H1 (cell line): ENCODE measurements at regions not wholly inside any gene's neighbourhood (a gene's known extent, or its start where the extent isn't known, plus 50 kb on each side); places are given as distances from the start of the nearest gene placed in this dataset.

Experiments
- CTCF ChIA-PET: fragments of 300-600 bp; sonication (Branson Sonifier 250); formaldehyde crosslinking; loops from one replicate; lab custom pipeline; 2021; ENCODE audit not compliant: partially characterized antibody; lab: Charles Lee
- POLR2A ChIA-PET: fragments of 300-600 bp; sonication (Branson Sonifier 250); formaldehyde crosslinking; loops from one replicate; lab custom pipeline; 2021; ENCODE audit warnings: inconsistent platforms; ENCODE audit not compliant: partially characterized antibody; lab: Charles Lee
- DNase-seq, 2 experiments: peaks; one replicate each; pipeline versions ENCODE4 v3.0.0 to v3.0.0-alpha.2; 2010 to 2022; ENCODE audit warnings: low spot score in 2 of 2, low read depth in 1 of 2, mixed read lengths in 1 of 2
- FAIRE-seq: peaks from 2 replicates; lab custom pipeline; 2011; peaks lifted over from hg19 to GRCh38; lab: Jason Lieb, UNC
- H2AFZ ChIP-seq: 2 replicates; pipeline ENCODE4 v1.8.1; 2012; ENCODE audit warnings: low read length, inconsistent platforms
- H2AK5ac ChIP-seq: 2 replicates; pipeline ENCODE4 v1.6.1; 2013; ENCODE audit warnings: low read depth, low read length
- H2BK120ac ChIP-seq: replicated peaks from 2 replicates; pipeline ENCODE3; 2013; ENCODE audit warnings: low read depth, low read length, inconsistent platforms
- H2BK12ac ChIP-seq: 2 replicates; pipeline ENCODE4 v1.6.1; 2013; ENCODE audit warnings: low read depth, low read length
- H2BK15ac ChIP-seq: 2 replicates; pipeline ENCODE4 v1.6.1; 2013; ENCODE audit warnings: low read length
- H2BK20ac ChIP-seq: 2 replicates; pipeline ENCODE4 v1.6.1; 2013; ENCODE audit warnings: low read length
- H2BK5ac ChIP-seq: 2 replicates; pipeline ENCODE4 v1.6.1; 2013; ENCODE audit warnings: low read depth, low read length
- H3K14ac ChIP-seq: 2 replicates; pipeline ENCODE4 v1.6.1; 2013; ENCODE audit warnings: inconsistent platforms; ENCODE audit not compliant: insufficient read length
- H3K18ac ChIP-seq: 2 replicates; pipeline ENCODE4 v1.6.1; 2013; ENCODE audit warnings: low read length; ENCODE audit errors: extremely low read depth
- H3K23ac ChIP-seq: 2 replicates; pipeline ENCODE4 v1.6.1; 2013; ENCODE audit warnings: inconsistent platforms; ENCODE audit not compliant: insufficient read length
- H3K23me2 ChIP-seq: 2 replicates; pipeline ENCODE4 v1.6.1; 2013; ENCODE audit warnings: low read depth, low read length
- H3K27ac ChIP-seq: 2 replicates; pipeline ENCODE4 v1.6.1; 2011; ENCODE audit warnings: low read depth, low read length, inconsistent platforms
- H3K27me3 ChIP-seq, 4 experiments: replicated peaks in 1 of 4; 1 replicate in 1 of 4; 2 replicates in 3 of 4; pipeline versions ENCODE4 v1.6.1 to v1.8.1; 2011 to 2013; ENCODE audit warnings: low read length in 3 of 4, mild to moderate bottlenecking in 3 of 4, inconsistent platforms in 2 of 4, mixed read lengths in 2 of 4, moderate library complexity in 1 of 4; ENCODE audit not compliant: control insufficient read depth in 3 of 4, insufficient read depth in 3 of 4; ENCODE audit errors: extremely low read depth in 1 of 4
- H3K36me3 ChIP-seq, 4 experiments: 2 replicates each; pipeline versions ENCODE4 v1.6.1 to v1.8.1; 2011 to 2013; ENCODE audit warnings: mild to moderate bottlenecking in 4 of 4, low read length in 3 of 4, moderate library complexity in 2 of 4, control low read depth in 1 of 4, inconsistent platforms in 1 of 4; ENCODE audit not compliant: insufficient read depth in 4 of 4, control insufficient read depth in 2 of 4
- H3K4ac ChIP-seq: replicated peaks from 2 replicates; pipeline ENCODE3; 2013; ENCODE audit warnings: low read length, low read depth, mixed read lengths, inconsistent platforms; ENCODE audit not compliant: insufficient read length
- H3K4me1 ChIP-seq, 4 experiments: replicated peaks in 1 of 4; 1 replicate in 1 of 4; 2 replicates in 3 of 4; pipeline versions ENCODE4 v1.6.1 to v1.8.1; 2011 to 2013; ENCODE audit warnings: low read length in 3 of 4, inconsistent platforms in 2 of 4, mixed read lengths in 1 of 4; ENCODE audit not compliant: insufficient read depth in 4 of 4, control insufficient read depth in 3 of 4
- H3K4me2 ChIP-seq, 2 experiments: 2 replicates each; pipeline versions ENCODE4 v1.6.1 to v1.8.1; 2011 to 2013; ENCODE audit warnings: low read depth in 2 of 2, low read length in 2 of 2, control low read depth in 1 of 2, inconsistent platforms in 1 of 2, mild to moderate bottlenecking in 1 of 2; ENCODE audit not compliant: insufficient read depth in 1 of 2
- H3K4me3 ChIP-seq, 4 experiments: fragments of 200-600, 300-600 bp in 1 of 4; sonication (generic), shearing (Covaris generic), sonication (Bioruptor Twin) in 1 of 4; 2 replicates each; pipeline versions ENCODE4 v1.5.1 to v1.8.1; 2011 to 2016; ENCODE audit warnings: low read length in 4 of 4, low read depth in 3 of 4, control low read depth in 2 of 4, inconsistent platforms in 2 of 4, mild to moderate bottlenecking in 2 of 4, mixed read lengths in 1 of 4, moderate library complexity in 1 of 4; ENCODE audit not compliant: insufficient read depth in 2 of 4; ENCODE audit errors: extremely low read depth in 1 of 4
- H3K56ac ChIP-seq: replicated peaks from 2 replicates; pipeline ENCODE3; 2013; ENCODE audit warnings: low read depth, mild to moderate bottlenecking, mixed read lengths, low read length, inconsistent platforms; ENCODE audit not compliant: insufficient read length
- H3K79me1 ChIP-seq: 2 replicates; pipeline ENCODE4 v1.6.1; 2013; ENCODE audit warnings: low read depth, low read length, control low read depth
- H3K79me2 ChIP-seq, 2 experiments: 2 replicates each; pipeline versions ENCODE4 v1.6.1 to v1.8.1; 2012 to 2013; ENCODE audit warnings: low read length in 2 of 2, mild to moderate bottlenecking in 2 of 2, inconsistent platforms in 1 of 2; ENCODE audit not compliant: insufficient read depth in 2 of 2, control insufficient read depth in 1 of 2
- H3K9ac ChIP-seq, 4 experiments: replicated peaks in 1 of 4; 1 replicate in 1 of 4; 2 replicates in 3 of 4; pipeline versions ENCODE4 v1.6.1 to v1.8.1; 2011 to 2013; ENCODE audit warnings: low read depth in 3 of 4, low read length in 3 of 4, control low read depth in 2 of 4, mild to moderate bottlenecking in 2 of 4, moderate library complexity in 2 of 4, inconsistent platforms in 1 of 4; ENCODE audit errors: extremely low read depth in 1 of 4
- H3K9me3 ChIP-seq, 2 experiments: 2 replicates each; pipeline versions ENCODE4 v1.6.1 to v1.8.1; 2012 to 2013; ENCODE audit warnings: mild to moderate bottlenecking in 2 of 2, moderate library complexity in 2 of 2, control low read depth in 1 of 2, inconsistent platforms in 1 of 2, low read depth in 1 of 2, low read length in 1 of 2, mixed read lengths in 1 of 2; ENCODE audit not compliant: insufficient read depth in 2 of 2
- H4K20me1 ChIP-seq, 2 experiments: replicated peaks in 1 of 2; 2 replicates each; pipeline versions ENCODE3 to v1.8.1; 2011 to 2013; ENCODE audit warnings: inconsistent platforms in 2 of 2, low read length in 2 of 2, mild to moderate bottlenecking in 1 of 2; ENCODE audit not compliant: insufficient read depth in 2 of 2, control insufficient read depth in 1 of 2
- H4K5ac ChIP-seq: 2 replicates; pipeline ENCODE4 v1.6.1; 2013; ENCODE audit warnings: low read length, low read depth, mixed read lengths, inconsistent platforms; ENCODE audit not compliant: insufficient read length
- H4K8ac ChIP-seq: 2 replicates; pipeline ENCODE4 v1.8.0; 2013; ENCODE audit warnings: mild to moderate bottlenecking, moderate library complexity, low read length, inconsistent platforms; ENCODE audit not compliant: insufficient read depth; ENCODE audit errors: extremely low read depth
- H4K91ac ChIP-seq: replicated peaks from 2 replicates; pipeline ENCODE3; 2013; ENCODE audit warnings: low read length, mixed read lengths, inconsistent platforms; ENCODE audit not compliant: insufficient read length
- BRCA1 ChIP-seq: IDR thresholded peaks from 2 replicates; pipeline ENCODE4 v1.6.1; 2012; ENCODE audit warnings: low read depth, low read length, improper control_type of control experiment
- EP300 ChIP-seq, 2 experiments: IDR thresholded peaks; 1 replicate in 1 of 2; 2 replicates in 1 of 2; pipeline ENCODE4 v1.6.1; 2011 to 2012; ENCODE audit warnings: low read depth in 2 of 2, low read length in 2 of 2, mild to moderate bottlenecking in 2 of 2, borderline replicate concordance in 1 of 2, inconsistent platforms in 1 of 2, moderate library complexity in 1 of 2
- FOSL1 ChIP-seq: IDR thresholded peaks from 2 replicates; pipeline ENCODE4 v1.6.1; 2011; ENCODE audit warnings: mild to moderate bottlenecking, low read depth, low read length, moderate library complexity; ENCODE audit not compliant: insufficient read depth
- JUN ChIP-seq: IDR thresholded peaks from 2 replicates; pipeline ENCODE4 v1.6.1; 2011; ENCODE audit warnings: low read depth, mild to moderate bottlenecking, improper control_type of control experiment, low read length
- KDM4A ChIP-seq: IDR thresholded peaks from one replicate; pipeline ENCODE4 v1.7.1; 2012; ENCODE audit warnings: low read depth, mild to moderate bottlenecking, moderate library complexity, low read length, inconsistent platforms; ENCODE audit not compliant: severe bottlenecking
- MAFK ChIP-seq: IDR thresholded peaks from 2 replicates; pipeline ENCODE4 v1.6.1; 2012; ENCODE audit warnings: low read depth, mild to moderate bottlenecking, improper control_type of control experiment, low read length
- MAX ChIP-seq: IDR thresholded peaks from 2 replicates; pipeline ENCODE4 v1.6.1; 2012; ENCODE audit warnings: inconsistent platforms
- PHF8 ChIP-seq: fragments of 200-600 bp; sonication (generic); conservative IDR thresholded peaks from 2 replicates; pipeline ENCODE4 v1.7.1; 2012; ENCODE audit warnings: low read depth, mild to moderate bottlenecking, inconsistent platforms, low read length, moderate library complexity
- SIN3A ChIP-seq, 2 experiments: IDR thresholded peaks in 1 of 2; conservative IDR thresholded peaks in 1 of 2; 2 replicates each; pipeline ENCODE4 v1.6.1; 2011 to 2012; ENCODE audit warnings: low read length in 2 of 2, improper control_type of control experiment in 1 of 2, low read depth in 1 of 2, mild to moderate bottlenecking in 1 of 2
- SIRT6 ChIP-seq: IDR thresholded peaks from one replicate; pipeline ENCODE4 v1.7.1; 2012; ENCODE audit warnings: low read length, inconsistent platforms
- SIX5 ChIP-seq: IDR thresholded peaks from 2 replicates; pipeline ENCODE4 v1.6.1; 2011; ENCODE audit warnings: mild to moderate bottlenecking, low read depth, low read length
- SP1 ChIP-seq: IDR thresholded peaks from 2 replicates; pipeline ENCODE4 v1.6.1; 2011; ENCODE audit warnings: low read depth, low read length
- TAF1 ChIP-seq: IDR thresholded peaks from 2 replicates; pipeline ENCODE4 v1.6.1; 2011; ENCODE audit warnings: mild to moderate bottlenecking, low read depth, low read length
- YY1 ChIP-seq: IDR thresholded peaks from 2 replicates; pipeline ENCODE4 v1.6.1; 2011; ENCODE audit warnings: low read depth, mild to moderate bottlenecking, low read length
- ZNF274 ChIP-seq: IDR thresholded peaks from 2 replicates; pipeline ENCODE4 v1.7.0; 2012; ENCODE audit warnings: low read length, borderline replicate concordance; ENCODE audit errors: extremely low read depth
- WGBS, 2 experiments: shearing (Covaris generic) in 1 of 2; methylation state at CpG; one replicate each; pipeline versions ENCODE4 v1.1.6 to v1.1.7; 2013 to 2015; ENCODE audit warnings: low lambda C conversion rate in 2 of 2, mixed read lengths in 2 of 2, inconsistent platforms in 1 of 2, low coverage in 1 of 2, missing lambda C conversion rate in 1 of 2; ENCODE audit not compliant: insufficient replicate concordance in 2 of 2, insufficient coverage in 1 of 2, insufficient read length in 1 of 2; ENCODE audit errors: extremely low coverage in 1 of 2, missing lambda C conversion rate in 1 of 2; 5-methylcytosine and 5-hydroxymethylcytosine counted together

GRCh38 chr9:109868207-109868606 is 88.2 kb downstream of the PALM2AKAP2 start:
- Histone ChIP-seq H2BK20ac (no peak overlapping the region), H3K79me1 (no peaks in the 10 kb centered on the region), H3K27me3 (no peaks in the 10 kb centered on the region), H2BK5ac (no peak overlapping the region), H2BK120ac (no peak overlapping the region), H3K9me3 (no peaks in the 10 kb centered on the region), H3K36me3 (no peaks in the 10 kb centered on the region), H3K27ac (no peak overlapping the region), H3K56ac (no peak overlapping the region), H3K4me3 (no peak overlapping the region), H3K9ac (no peak overlapping the region), H3K23ac (no peak overlapping the region), H3K4me2 (no peak overlapping the region), H4K20me1 (no peaks in the 10 kb centered on the region), H4K5ac (no peak overlapping the region), H4K91ac (no peak overlapping the region), H3K14ac (no peak overlapping the region), H4K8ac (no peak overlapping the region), H2AK5ac (no peak overlapping the region), H3K4ac (no peak overlapping the region), H3K79me2 (no peaks in the 10 kb centered on the region), H2AFZ (no peak overlapping the region), H2BK12ac (no peak overlapping the region), H3K18ac (no peak overlapping the region), H3K23me2 (peaks cover 2% of the 10 kb centered on the region; the same call in 1 of the 2 replicates), H2BK15ac (no peak overlapping the region), H3K4me1 (peaks cover 0 to 4% (median 0%) of the 10 kb centered on the region in 4 experiments; a peak in 1 of 7 replicates)
- ChIA-PET POLR2A (interaction anchor here (1.2 kb wide), 1 partner anchor 13 kb away, joined by 3 read pairs; no protein-coding TSS in a partner anchor), CTCF (interaction anchor here (0.6 to 2.1 kb wide), 6 partner anchors 9 to 371 kb away, joined by 3 to 7 read pairs (median 4); no protein-coding TSS in a partner anchor)
- no peak for FAIRE-seq
- DNase-seq: no peak
- WGBS, 2 experiments: 92% methylated on average over 4 of the region's 4 CpGs; no CpG with 5 or more reads in 1 of the 2 experiments
- TF ChIP-seq TAF1 (no peak), YY1 (no peak), JUN (no peak), EP300 (IDR thresholded peaks at IDR 0.05; ENCODE audit: borderline replicate concordance in 1 of 2, low read depth in 2 of 2, low read length in 2 of 2) (no peak), SIRT6 (no peak), ZNF274 (no peak), SP1 (no peak), MAX (no peak), FOSL1 (no peak), BRCA1 (no peak), SIX5 (no peak), PHF8 (no peak), KDM4A (no peak), MAFK (no peak), SIN3A (conservative IDR thresholded peaks at IDR 0.05 in 1 of 2, IDR thresholded peaks at IDR 0.05 in 1 of 2; ENCODE audit: low read depth in 1 of 2, low read length in 2 of 2) (no peak)
